BLaER1 treated with 17β-estradiol and CSF1 and Interleukin-3, amounts not matched to agents 10 nM and 100 nM (cell line): ENCODE measurements at regions not wholly inside any gene's neighbourhood (a gene's known extent, or its start where the extent isn't known, plus 50 kb on each side); places are given as distances from the start of the nearest gene placed in this dataset.

Source experiments
- H3K27ac ChIP-seq, 11 experiments: shearing (Covaris generic); formaldehyde crosslinking; 2 replicates each; pipeline ENCODE4 v1.8.1; 2022
- H3K27me3 ChIP-seq, 11 experiments: shearing (Covaris generic); formaldehyde crosslinking; 2 replicates each; pipeline ENCODE4 v1.8.1; 2022
- H3K36me3 ChIP-seq, 11 experiments: shearing (Covaris generic); formaldehyde crosslinking; 2 replicates each; pipeline ENCODE4 v1.8.1; 2022
- H3K4me1 ChIP-seq, 10 experiments: shearing (Covaris generic); formaldehyde crosslinking; 2 replicates each; pipeline ENCODE4 v1.8.1; 2022
- H3K4me2 ChIP-seq, 11 experiments: shearing (Covaris generic); formaldehyde crosslinking; 2 replicates each; pipeline ENCODE4 v1.8.1; 2022
- H3K4me3 ChIP-seq, 10 experiments: shearing (Covaris generic); formaldehyde crosslinking; 2 replicates each; pipeline ENCODE4 v1.8.1; 2022
- H3K9ac ChIP-seq, 11 experiments: shearing (Covaris generic); formaldehyde crosslinking; 2 replicates each; pipeline ENCODE4 v1.8.1; 2022
- H3K9me3 ChIP-seq, 11 experiments: shearing (Covaris generic); formaldehyde crosslinking; replicated peaks in 1 of 11; 2 replicates each; pipeline ENCODE4 v1.8.1; 2022
- H4K20me1 ChIP-seq, 11 experiments: shearing (Covaris generic); formaldehyde crosslinking; 2 replicates each; pipeline ENCODE4 v1.8.1; 2022
- Cebpa-rat ChIP-seq, 11 experiments: shearing (Covaris generic); IDR thresholded peaks; 2 replicates each; pipeline ENCODE4 v1.8.1; 2022

GRCh38 chr2:155357172-155357571, 658.7 kb downstream of the KCNJ3 start:
- Histone ChIP-seq H3K27ac (no peak overlapping the region), H3K27me3 (no peaks in the 10 kb centered on the region), H3K4me2 (no peak overlapping the region), H3K36me3 (no peaks in the 10 kb centered on the region), H3K9me3 (peaks cover 0 to 8% (median 0%) of the 10 kb centered on the region in 11 experiments; a peak in 2 of 22 replicates), H3K9ac (no peak overlapping the region), H4K20me1 (no peaks in the 10 kb centered on the region), H3K4me3 (no peak overlapping the region), H3K4me1 (no peaks in the 10 kb centered on the region)
- TF ChIP-seq Cebpa-rat (IDR thresholded peaks at IDR 0.05), result no peak

- no peaks in the 10 kb centered on the region for H3K27me3 ChIP-seq
- no peaks in the 10 kb centered on the region for H3K36me3 ChIP-seq
- no peak for TF ChIP-seq Cebpa-rat (IDR thresholded peaks at IDR 0.05)
- no peaks in the 10 kb centered on the region for H3K4me1 ChIP-seq
- H3K4me2 ChIP-seq, result no peak overlapping the region
- peaks cover 0 to 8% (median 0%) of the 10 kb centered on the region in 11 experiments; a peak in 2 of 22 replicates for H3K9me3 ChIP-seq
- H3K9ac ChIP-seq, result no peak overlapping the region
- H3K4me3 ChIP-seq, result no peak overlapping the region
- H4K20me1 ChIP-seq, result no peaks in the 10 kb centered on the region
- H3K27ac ChIP-seq, result no peak overlapping the region
Measured at GRCh38 chr2:155356250-155356649, 657.8 kb downstream of the KCNJ3 start.

- no peaks in the 10 kb centered on the region for H4K20me1 ChIP-seq
- peaks cover 0 to 4% (median 0%) of the 10 kb centered on the region in 11 experiments; a peak in 1 of 22 replicates for H3K9me3 ChIP-seq
- no peaks in the 10 kb centered on the region for H3K27me3 ChIP-seq
- H3K4me3 ChIP-seq, result no peak overlapping the region
- H3K27ac ChIP-seq, result no peak overlapping the region
- H3K4me2 ChIP-seq, result no peak overlapping the region
- no peak for TF ChIP-seq Cebpa-rat (IDR thresholded peaks at IDR 0.05)
- H3K9ac ChIP-seq, result no peak overlapping the region
- H3K4me1 ChIP-seq, result no peaks in the 10 kb centered on the region
- no peaks in the 10 kb centered on the region for H3K36me3 ChIP-seq
Measured at GRCh38 chr2:155350783-155351580, 652.5 kb downstream of the KCNJ3 start.

- Histone ChIP-seq H3K9ac (no peak overlapping the region), H3K4me3 (no peak overlapping the region), H3K27ac (no peak overlapping the region), H3K4me1 (no peaks in the 10 kb centered on the region), H3K36me3 (no peaks in the 10 kb centered on the region), H3K4me2 (no peak overlapping the region), H3K27me3 (no peaks in the 10 kb centered on the region), H4K20me1 (no peaks in the 10 kb centered on the region), H3K9me3 (no peaks in the 10 kb centered on the region)
- TF ChIP-seq Cebpa-rat (IDR thresholded peaks at IDR 0.05), result no peak
Measured at GRCh38 chr2:155332016-155332415, 633.5 kb downstream of the KCNJ3 start.

GRCh38 chr2:155320236-155320635, 621.7 kb downstream of the KCNJ3 start:
- no peaks in the 10 kb centered on the region for H3K27me3 ChIP-seq
- no peaks in the 10 kb centered on the region for H3K4me1 ChIP-seq
- H4K20me1 ChIP-seq, result no peaks in the 10 kb centered on the region
- no peak overlapping the region for H3K4me3 ChIP-seq
- no peaks in the 10 kb centered on the region for H3K9me3 ChIP-seq
- no peak overlapping the region for H3K9ac ChIP-seq
- TF ChIP-seq Cebpa-rat (IDR thresholded peaks at IDR 0.05), result no peak
- no peak overlapping the region for H3K4me2 ChIP-seq
- H3K36me3 ChIP-seq, result no peaks in the 10 kb centered on the region
- no peak overlapping the region for H3K27ac ChIP-seq

- H3K27me3 ChIP-seq, result no peaks in the 10 kb centered on the region
- no peaks in the 10 kb centered on the region for H3K36me3 ChIP-seq
- H3K9ac ChIP-seq, result no peak overlapping the region
- no peak overlapping the region for H3K27ac ChIP-seq
- H3K4me2 ChIP-seq, result no peak overlapping the region
- no peaks in the 10 kb centered on the region for H3K4me1 ChIP-seq
- H4K20me1 ChIP-seq, result no peaks in the 10 kb centered on the region
- no peak overlapping the region for H3K4me3 ChIP-seq
- no peak for TF ChIP-seq Cebpa-rat (IDR thresholded peaks at IDR 0.05)
- no peaks in the 10 kb centered on the region for H3K9me3 ChIP-seq
Measured at GRCh38 chr2:155318710-155319109, 620.2 kb downstream of the KCNJ3 start.

GRCh38 chr2:155315768-155316167, 617.3 kb downstream of the KCNJ3 start:
- Histone ChIP-seq H3K4me2 (no peak overlapping the region), H3K27me3 (no peaks in the 10 kb centered on the region), H3K27ac (no peak overlapping the region), H4K20me1 (no peaks in the 10 kb centered on the region), H3K4me3 (no peak overlapping the region), H3K36me3 (no peaks in the 10 kb centered on the region), H3K9me3 (no peaks in the 10 kb centered on the region), H3K4me1 (no peaks in the 10 kb centered on the region), H3K9ac (no peak overlapping the region)
- TF ChIP-seq Cebpa-rat (IDR thresholded peaks at IDR 0.05), result no peak

GRCh38 chr2:155310589-155310988, 612.1 kb downstream of the KCNJ3 start:
- H3K4me2 ChIP-seq, result no peak overlapping the region
- no peaks in the 10 kb centered on the region for H4K20me1 ChIP-seq
- no peaks in the 10 kb centered on the region for H3K4me1 ChIP-seq
- H3K36me3 ChIP-seq, result no peaks in the 10 kb centered on the region
- H3K9ac ChIP-seq, result no peak overlapping the region
- no peak overlapping the region for H3K4me3 ChIP-seq
- H3K27ac ChIP-seq, result no peak overlapping the region
- TF ChIP-seq Cebpa-rat (IDR thresholded peaks at IDR 0.05), result no peak
- H3K27me3 ChIP-seq, result no peaks in the 10 kb centered on the region
- H3K9me3 ChIP-seq, result no peaks in the 10 kb centered on the region

GRCh38 chr2:155309483-155309882, 611.0 kb downstream of the KCNJ3 start:
- Histone ChIP-seq H4K20me1 (no peaks in the 10 kb centered on the region), H3K27me3 (no peaks in the 10 kb centered on the region), H3K27ac (no peak overlapping the region), H3K9me3 (no peaks in the 10 kb centered on the region), H3K4me3 (no peak overlapping the region), H3K36me3 (no peaks in the 10 kb centered on the region), H3K4me1 (no peaks in the 10 kb centered on the region), H3K9ac (no peak overlapping the region), H3K4me2 (no peak overlapping the region)
- no peak for TF ChIP-seq Cebpa-rat (IDR thresholded peaks at IDR 0.05)

GRCh38 chr2:155308367-155309009, 610.0 kb downstream of the KCNJ3 start:
- Histone ChIP-seq H3K36me3 (no peaks in the 10 kb centered on the region), H3K9me3 (no peaks in the 10 kb centered on the region), H3K4me3 (no peak overlapping the region), H3K4me1 (no peaks in the 10 kb centered on the region), H3K9ac (no peak overlapping the region), H3K4me2 (no peak overlapping the region), H4K20me1 (no peaks in the 10 kb centered on the region), H3K27ac (no peak overlapping the region), H3K27me3 (no peaks in the 10 kb centered on the region)
- TF ChIP-seq Cebpa-rat (IDR thresholded peaks at IDR 0.05), result no peak
